GM20000 (cell line): ENCODE measurements at regions not wholly inside any gene's neighbourhood (a gene's known extent, or its start where the extent isn't known, plus 50 kb on each side); places are given as distances from the start of the nearest gene placed in this dataset.

ENCODE experiments used
- DNase-seq: peaks from one replicate; pipeline ENCODE4 v3.0.0; 2012; ENCODE audit warnings: low spot score
- CTCF ChIP-seq: IDR thresholded peaks from 2 replicates; pipeline ENCODE4 v1.5.1; 2012; ENCODE audit warnings: mild to moderate bottlenecking, control low read depth; ENCODE audit errors: extremely low read depth, missing control alignments

DNA sequence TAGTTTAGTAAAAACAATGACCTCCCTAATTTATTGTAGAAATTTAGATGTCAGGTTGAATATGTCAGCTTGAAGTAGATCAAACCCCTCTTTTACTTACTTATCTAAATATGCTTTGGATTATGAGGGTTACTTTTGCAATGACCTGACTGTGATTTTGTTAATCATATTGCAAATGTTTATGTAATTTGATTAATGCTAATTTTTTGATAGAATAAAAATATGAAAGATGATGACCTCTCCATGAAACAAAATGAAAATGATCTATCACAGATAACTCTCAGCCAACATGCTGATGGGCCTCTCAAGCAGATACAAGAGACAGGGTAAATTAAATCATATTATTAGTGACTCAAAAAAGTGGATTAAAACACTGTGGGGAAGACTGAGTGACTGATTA lies 131.0 kb downstream of the CEP57L1 start:
- no peak for TF ChIP-seq CTCF
- no peak for DNase-seq

- DNase-seq = no peak
- no peak for TF ChIP-seq CTCF
These were observed 130.6 kb downstream of the CEP57L1 start for GRCh38 chr6:109225946-109226345.

GRCh38 chr6:109224994-109225393 lies 129.7 kb downstream of the CEP57L1 start:
- no peak for DNase-seq
- TF ChIP-seq CTCF = no peak

DNA sequence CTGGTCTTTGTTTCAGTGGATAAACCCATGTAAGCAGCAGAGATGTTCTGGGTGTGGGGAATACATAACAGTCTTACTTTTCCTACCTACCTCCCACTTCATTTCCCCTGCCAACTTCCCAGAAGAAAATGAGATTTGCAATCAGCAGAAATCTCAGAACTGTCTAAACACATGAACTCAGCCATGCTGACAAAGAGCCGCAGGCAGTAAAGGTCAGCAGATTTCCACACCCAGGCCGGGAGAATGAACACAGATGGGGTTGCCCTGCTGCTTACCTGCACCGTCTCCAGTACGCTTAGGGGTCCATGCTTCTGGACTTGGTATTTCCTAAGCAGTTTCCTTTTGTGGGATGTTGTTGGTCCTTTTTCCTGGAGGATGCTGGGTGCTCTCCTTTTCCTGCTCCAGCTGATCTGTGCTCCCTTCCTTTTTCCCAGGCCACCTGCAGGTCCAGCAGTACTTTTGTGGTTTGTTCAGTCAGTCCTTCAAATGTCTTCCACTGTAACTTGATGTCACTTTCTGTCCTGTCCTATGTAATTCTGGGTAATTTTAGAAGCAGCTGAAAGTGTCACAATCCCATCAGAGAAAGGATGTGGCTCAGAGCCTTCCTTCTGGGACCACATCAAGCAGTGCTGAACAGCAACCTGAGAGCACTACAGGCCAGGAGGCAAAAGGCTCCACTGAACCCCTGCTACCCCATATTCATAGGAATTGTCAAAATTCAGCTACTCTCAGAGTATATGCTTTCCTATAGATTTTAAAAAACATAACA lies 129.0 kb downstream of the CEP57L1 start:
- no peak for TF ChIP-seq CTCF
- no peak for DNase-seq

- TF ChIP-seq CTCF = no peak
- no peak for DNase-seq
These were observed 127.5 kb downstream of the CEP57L1 start for GRCh38 chr6:109222848-109223247.

GRCh38 chr6:109221543-109222195 lies 126.4 kb downstream of the CEP57L1 start:
- no peak for DNase-seq
- TF ChIP-seq CTCF = no peak
